OCI-LY3 (cell line): ENCODE measurements at regions not wholly inside any gene's neighbourhood (a gene's known extent, or its start where the extent isn't known, plus 50 kb on each side); places are given as distances from the start of the nearest gene placed in this dataset.

Experiments
- EZH2phosphoT487 ChIP-seq: fragments of 200-600 bp; shearing (Covaris generic); IDR thresholded peaks from 2 replicates; pipeline ENCODE4 v1.6.1; 2018; ENCODE audit warnings: antibody characterized with exemption, mixed run types, low read depth
- TF ChIP-seq, protein P1 (sequence below): fragments of 200-600, 300-600 bp; sonication (generic); IDR thresholded peaks from 2 replicates; pipeline ENCODE4 v1.5.1; 2014; ENCODE audit warnings: antibody characterized with exemption, low read length, low read depth

- TF ChIP-seq, protein P1, sequence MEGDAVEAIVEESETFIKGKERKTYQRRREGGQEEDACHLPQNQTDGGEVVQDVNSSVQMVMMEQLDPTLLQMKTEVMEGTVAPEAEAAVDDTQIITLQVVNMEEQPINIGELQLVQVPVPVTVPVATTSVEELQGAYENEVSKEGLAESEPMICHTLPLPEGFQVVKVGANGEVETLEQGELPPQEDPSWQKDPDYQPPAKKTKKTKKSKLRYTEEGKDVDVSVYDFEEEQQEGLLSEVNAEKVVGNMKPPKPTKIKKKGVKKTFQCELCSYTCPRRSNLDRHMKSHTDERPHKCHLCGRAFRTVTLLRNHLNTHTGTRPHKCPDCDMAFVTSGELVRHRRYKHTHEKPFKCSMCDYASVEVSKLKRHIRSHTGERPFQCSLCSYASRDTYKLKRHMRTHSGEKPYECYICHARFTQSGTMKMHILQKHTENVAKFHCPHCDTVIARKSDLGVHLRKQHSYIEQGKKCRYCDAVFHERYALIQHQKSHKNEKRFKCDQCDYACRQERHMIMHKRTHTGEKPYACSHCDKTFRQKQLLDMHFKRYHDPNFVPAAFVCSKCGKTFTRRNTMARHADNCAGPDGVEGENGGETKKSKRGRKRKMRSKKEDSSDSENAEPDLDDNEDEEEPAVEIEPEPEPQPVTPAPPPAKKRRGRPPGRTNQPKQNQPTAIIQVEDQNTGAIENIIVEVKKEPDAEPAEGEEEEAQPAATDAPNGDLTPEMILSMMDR, result no peak
- TF ChIP-seq EZH2phosphoT487, result no peak
Observed at GRCh38 chr20:61139031-61139430, 113.0 kb upstream of the CDH4 start.
